Mesenchymal stem cell (in vitro differentiated cells and primary cell): ENCODE measurements at regions not wholly inside any gene's neighbourhood (a gene's known extent, or its start where the extent isn't known, plus 50 kb on each side); places are given as distances from the start of the nearest gene placed in this dataset.

Source experiments
- DNase-seq: peaks from one replicate; pipeline ENCODE4 v3.0.0-alpha.2; 2013
- H2AFZ ChIP-seq: one replicate; pipeline ENCODE4 v1.6.1; 2013; ENCODE audit warnings: low read depth, mild to moderate bottlenecking, control low read depth, inconsistent platforms, low read length, moderate library complexity
- H2AK5ac ChIP-seq: 2 replicates; pipeline ENCODE4 v1.6.1; 2013; ENCODE audit warnings: low read length, moderate library complexity, mild to moderate bottlenecking, inconsistent platforms; ENCODE audit not compliant: severe bottlenecking
- H2BK120ac ChIP-seq: one replicate; pipeline ENCODE4 v1.6.1; 2013; ENCODE audit warnings: low read depth, mild to moderate bottlenecking, inconsistent platforms, low read length, moderate library complexity
- H2BK12ac ChIP-seq, 2 experiments: one replicate each; pipeline ENCODE4 v1.6.1; 2013; ENCODE audit warnings: inconsistent platforms in 2 of 2, low read length in 2 of 2, mild to moderate bottlenecking in 2 of 2, moderate library complexity in 2 of 2, control low read depth in 1 of 2
- H2BK15ac ChIP-seq: one replicate; pipeline ENCODE4 v1.6.1; 2013; ENCODE audit warnings: mild to moderate bottlenecking, low read depth, inconsistent platforms; ENCODE audit not compliant: poor library complexity, severe bottlenecking
- H2BK5ac ChIP-seq: 2 replicates; pipeline ENCODE4 v1.6.1; 2013; ENCODE audit warnings: low read depth, mild to moderate bottlenecking, low read length, control low read depth, inconsistent platforms; ENCODE audit not compliant: poor library complexity, severe bottlenecking
- H3K14ac ChIP-seq, 2 experiments: one replicate each; pipeline ENCODE4 v1.6.1; 2013; ENCODE audit warnings: inconsistent platforms in 2 of 2, low read length in 2 of 2, control low read depth in 1 of 2, mild to moderate bottlenecking in 1 of 2, moderate library complexity in 1 of 2
- H3K18ac ChIP-seq, 2 experiments: one replicate each; pipeline ENCODE4 v1.6.1; 2013; ENCODE audit warnings: inconsistent platforms in 2 of 2, low read length in 2 of 2, control low read depth in 1 of 2, low read depth in 1 of 2, mild to moderate bottlenecking in 1 of 2
- H3K23ac ChIP-seq, 2 experiments: one replicate each; pipeline ENCODE4 v1.6.1; 2013; ENCODE audit warnings: inconsistent platforms in 2 of 2, low read length in 2 of 2, mild to moderate bottlenecking in 2 of 2, moderate library complexity in 2 of 2, control low read depth in 1 of 2
- H3K27ac ChIP-seq: 2 replicates; pipeline ENCODE4 v1.5.1; 2013; ENCODE audit warnings: mild to moderate bottlenecking, moderate library complexity, low read length, control low read depth, inconsistent platforms; ENCODE audit not compliant: poor library complexity, severe bottlenecking
- H3K27me3 ChIP-seq, 2 experiments: 2 replicates each; pipeline versions ENCODE4 v1.6.1 to v1.7.0; 2013; ENCODE audit warnings: low read length in 2 of 2, mild to moderate bottlenecking in 2 of 2, moderate library complexity in 2 of 2, control low read depth in 1 of 2, inconsistent platforms in 1 of 2; ENCODE audit not compliant: control insufficient read depth in 1 of 2, insufficient read depth in 1 of 2
- H3K36me3 ChIP-seq, 2 experiments: 2 replicates each; pipeline versions ENCODE4 v1.6.1 to v1.7.0; 2013; ENCODE audit warnings: low read length in 2 of 2, control low read depth in 1 of 2, inconsistent platforms in 1 of 2, low read depth in 1 of 2, mild to moderate bottlenecking in 1 of 2; ENCODE audit not compliant: insufficient read depth in 2 of 2, control insufficient read depth in 1 of 2
- H3K4ac ChIP-seq, 2 experiments: one replicate each; pipeline ENCODE4 v1.6.1; 2013; ENCODE audit warnings: inconsistent platforms in 2 of 2, low read length in 2 of 2, mild to moderate bottlenecking in 2 of 2, moderate library complexity in 2 of 2, control low read depth in 1 of 2, low read depth in 1 of 2
- H3K4me1 ChIP-seq: 2 replicates; pipeline ENCODE4 v1.6.1; 2013; ENCODE audit warnings: low read depth, low read length, control low read depth; ENCODE audit not compliant: control insufficient read depth, insufficient read depth
- H3K4me2 ChIP-seq: 2 replicates; pipeline ENCODE4 v1.6.1; 2013; ENCODE audit warnings: low read length, mild to moderate bottlenecking, inconsistent platforms; ENCODE audit not compliant: poor library complexity, severe bottlenecking
- H3K4me3 ChIP-seq, 2 experiments: 2 replicates each; pipeline versions ENCODE4 v1.5.1 to v1.7.0; 2013; ENCODE audit warnings: low read length in 2 of 2, mild to moderate bottlenecking in 2 of 2, control low read depth in 1 of 2, low read depth in 1 of 2; ENCODE audit not compliant: insufficient read depth in 1 of 2
- H3K79me1 ChIP-seq: replicated peaks from 2 replicates; pipeline ENCODE4 v1.6.1; 2013; ENCODE audit warnings: mild to moderate bottlenecking, control low read depth, low read length, inconsistent platforms; ENCODE audit not compliant: poor library complexity, severe bottlenecking
- H3K9ac ChIP-seq: 2 replicates; pipeline ENCODE4 v1.7.0; 2013; ENCODE audit warnings: mild to moderate bottlenecking, low read length, moderate library complexity
- H3K9me3 ChIP-seq: 2 replicates; pipeline ENCODE4 v1.7.0; 2013; ENCODE audit warnings: mild to moderate bottlenecking, low read length; ENCODE audit not compliant: control insufficient read depth
- H4K8ac ChIP-seq: one replicate; pipeline ENCODE4 v1.6.1; 2013; ENCODE audit warnings: inconsistent platforms, mild to moderate bottlenecking, low read length, moderate library complexity
- H4K91ac ChIP-seq: one replicate; pipeline ENCODE4 v1.6.1; 2013; ENCODE audit warnings: mild to moderate bottlenecking, low read length, inconsistent platforms
- WGBS: methylation state at CpG from one replicate; pipeline ENCODE4 v1.1.7; 2013; ENCODE audit warnings: mixed read lengths; 5-methylcytosine and 5-hydroxymethylcytosine counted together

GRCh38 chr2:142673836-142674235 lies 203.6 kb upstream of the KYNU start:
- H2BK5ac ChIP-seq, result no peak overlapping the region
- WGBS, result 94% methylated on average over 4 of the region's 4 CpGs

DNA sequence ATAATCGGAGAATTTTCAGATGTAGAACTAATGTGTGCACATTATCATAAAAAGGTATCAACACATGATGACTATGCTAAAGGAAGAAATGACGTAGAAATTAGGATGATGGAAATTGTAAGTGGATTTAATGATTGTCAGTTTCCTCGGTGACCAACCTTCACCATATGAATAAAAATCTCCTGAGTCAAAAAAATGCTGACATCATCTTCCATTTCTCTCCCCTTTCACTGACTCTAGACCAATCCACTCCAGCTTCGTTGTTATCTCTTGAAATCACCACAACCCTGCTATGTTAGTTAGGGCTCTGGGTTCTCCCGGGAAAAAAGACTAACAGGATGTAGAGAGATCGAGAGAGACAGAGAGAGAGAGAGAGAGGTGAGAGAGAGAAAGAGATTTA lies 204.8 kb upstream of the KYNU start:
- Histone ChIP-seq H3K27me3 (no peaks in the 10 kb centered on the region), H2BK5ac (no peak overlapping the region), H3K23ac (no peak overlapping the region), H3K36me3 (no peaks in the 10 kb centered on the region), H3K4me1 (no peaks in the 10 kb centered on the region), H3K9ac (no peak overlapping the region), H4K8ac (no peak overlapping the region), H2AFZ (no peak overlapping the region), H3K4me3 (no peak overlapping the region), H3K27ac (no peak overlapping the region), H3K14ac (no peak overlapping the region), H3K4ac (no peak overlapping the region), H2AK5ac (no peak overlapping the region), H2BK15ac (no peak overlapping the region), H2BK12ac (no peak overlapping the region), H2BK120ac (no peak overlapping the region), H3K18ac (no peak overlapping the region), H3K79me1 (no peaks in the 10 kb centered on the region), H3K4me2 (no peak overlapping the region), H3K9me3 (no peaks in the 10 kb centered on the region), H4K91ac (no peak overlapping the region)
- WGBS, result 91% methylated on average over 4 of the region's 6 CpGs
- DNase-seq, result no peak

More at GRCh38 chr2:142673836-142674235, 203.6 kb upstream of the KYNU start:
- Histone ChIP-seq H3K18ac (no peak overlapping the region), H3K23ac (no peak overlapping the region), H3K9me3 (no peaks in the 10 kb centered on the region), H2BK15ac (no peak overlapping the region), H2BK120ac (no peak overlapping the region), H3K9ac (no peak overlapping the region), H3K27ac (no peak overlapping the region), H2AFZ (no peak overlapping the region), H2BK12ac (no peak overlapping the region), H3K14ac (no peak overlapping the region), H2AK5ac (no peak overlapping the region), H3K79me1 (no peaks in the 10 kb centered on the region), H3K4me3 (no peak overlapping the region), H3K27me3 (no peaks in the 10 kb centered on the region), H3K4me1 (no peaks in the 10 kb centered on the region), H4K8ac (no peak overlapping the region), H3K4ac (no peak overlapping the region), H3K4me2 (no peak overlapping the region), H3K36me3 (no peaks in the 10 kb centered on the region), H4K91ac (no peak overlapping the region)
- no peak for DNase-seq

DNA sequence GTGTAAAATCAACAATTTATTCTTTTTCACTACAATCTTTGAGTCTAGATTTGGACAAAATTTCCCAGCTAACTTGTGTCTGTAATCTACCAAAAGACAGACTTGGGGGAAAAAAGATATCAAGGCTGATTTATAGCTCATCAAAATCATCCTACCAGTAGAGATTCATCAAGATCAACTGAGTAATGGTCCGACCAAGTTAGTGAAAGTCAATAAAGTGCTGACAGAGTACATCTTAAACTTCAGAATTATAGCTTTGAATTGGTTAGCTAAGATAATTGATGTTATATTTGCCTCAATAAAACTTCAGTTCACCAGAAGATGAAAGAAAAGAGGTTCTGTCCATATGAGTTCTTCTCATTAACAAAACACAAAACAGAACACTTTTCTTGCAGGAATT lies 207.1 kb upstream of the KYNU start:
- no peak for DNase-seq
- Histone ChIP-seq H2BK5ac (no peak overlapping the region), H3K4me3 (no peak overlapping the region), H2BK120ac (no peak overlapping the region), H2AK5ac (no peak overlapping the region), H4K8ac (no peak overlapping the region), H2BK12ac (no peak overlapping the region), H3K9ac (no peak overlapping the region), H3K4me2 (no peak overlapping the region), H3K4me1 (no peaks in the 10 kb centered on the region), H3K4ac (no peak overlapping the region), H3K27me3 (no peaks in the 10 kb centered on the region), H3K79me1 (no peaks in the 10 kb centered on the region), H2AFZ (no peak overlapping the region), H3K23ac (no peak overlapping the region), H3K14ac (no peak overlapping the region), H2BK15ac (no peak overlapping the region), H3K27ac (no peak overlapping the region), H4K91ac (no peak overlapping the region), H3K9me3 (no peaks in the 10 kb centered on the region), H3K36me3 (no peaks in the 10 kb centered on the region), H3K18ac (no peak overlapping the region)
- no CpG with 5 or more reads among the region's 1 CpG for WGBS

DNA sequence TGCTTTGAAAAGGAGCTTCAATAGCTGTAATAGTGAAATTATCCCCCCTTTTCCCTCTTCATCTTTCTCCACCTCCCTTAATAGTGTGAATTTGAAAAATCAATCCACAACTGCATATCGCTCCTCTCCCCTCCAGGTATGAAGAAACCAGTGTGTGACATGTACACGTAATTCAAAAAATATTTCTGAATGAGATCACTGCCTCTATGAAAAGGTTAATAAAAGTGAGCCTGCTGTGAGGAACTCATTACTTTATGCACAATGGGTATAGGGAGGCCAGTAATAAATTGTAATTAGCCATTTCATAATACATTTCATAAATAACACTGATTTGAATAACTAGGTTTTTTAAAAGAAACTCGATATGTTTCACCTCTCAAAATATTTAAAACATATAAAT lies 209.0 kb upstream of the KYNU start:
- H3K4ac ChIP-seq, result no peak overlapping the region
- DNase-seq, result no peak
- H3K27me3 ChIP-seq, result no peaks in the 10 kb centered on the region
- WGBS, result 100% methylated on average over 1 of the region's 3 CpGs
- no peaks in the 10 kb centered on the region for H3K9me3 ChIP-seq
- no peak overlapping the region for H3K9ac ChIP-seq
- H3K79me1 ChIP-seq, result no peaks in the 10 kb centered on the region
- no peak overlapping the region for H2BK12ac ChIP-seq
- no peak overlapping the region for H3K14ac ChIP-seq
- no peak overlapping the region for H2AFZ ChIP-seq
- H2BK5ac ChIP-seq, result no peak overlapping the region
- no peaks in the 10 kb centered on the region for H3K4me1 ChIP-seq
- no peak overlapping the region for H3K18ac ChIP-seq
- H3K23ac ChIP-seq, result no peak overlapping the region
- H2BK15ac ChIP-seq, result no peak overlapping the region
- no peak overlapping the region for H2BK120ac ChIP-seq
- no peak overlapping the region for H4K8ac ChIP-seq
- no peak overlapping the region for H2AK5ac ChIP-seq
- H3K4me2 ChIP-seq, result no peak overlapping the region
- H3K27ac ChIP-seq, result no peak overlapping the region
- no peak overlapping the region for H4K91ac ChIP-seq
- H3K4me3 ChIP-seq, result no peak overlapping the region
- H3K36me3 ChIP-seq, result no peaks in the 10 kb centered on the region
